Subcutaneous abdominal adipose tissue (tissue), 5 donors: ENCODE measurements at regions not wholly inside any gene's neighbourhood (a gene's known extent, or its start where the extent isn't known, plus 50 kb on each side); places are given as distances from the start of the nearest gene placed in this dataset.

Experiments
- H3K27ac ChIP-seq: one replicate; pipeline ENCODE4 v1.7.0; 2013; ENCODE audit warnings: low read depth, mild to moderate bottlenecking, inconsistent platforms, low read length, moderate library complexity
- H3K27me3 ChIP-seq, 5 donors: one replicate each; pipeline ENCODE4 v1.7.0; 2013; ENCODE audit warnings: low read length in 5 of 5, inconsistent platforms in 1 of 5; ENCODE audit not compliant: control insufficient read depth in 5 of 5, insufficient read depth in 4 of 5
- H3K36me3 ChIP-seq, 5 donors: one replicate each; pipeline ENCODE4 v1.7.0; 2013; ENCODE audit warnings: low read length in 5 of 5; ENCODE audit not compliant: control insufficient read depth in 5 of 5, insufficient read depth in 5 of 5
- H3K4me1 ChIP-seq, 5 donors: one replicate each; pipeline ENCODE4 v1.7.0; 2013; ENCODE audit warnings: low read length in 5 of 5, mild to moderate bottlenecking in 3 of 5, moderate library complexity in 1 of 5; ENCODE audit not compliant: control insufficient read depth in 5 of 5, insufficient read depth in 5 of 5
- H3K4me3 ChIP-seq, 5 donors: one replicate each; pipeline ENCODE4 v1.7.0; 2013; ENCODE audit warnings: low read length in 5 of 5, low read depth in 1 of 5
- H3K9ac ChIP-seq, 5 donors: one replicate each; pipeline ENCODE4 v1.7.0; 2013; ENCODE audit warnings: low read length in 5 of 5, mild to moderate bottlenecking in 4 of 5, moderate library complexity in 3 of 5
- H3K9me3 ChIP-seq, 5 donors: one replicate each; pipeline ENCODE4 v1.7.0; 2013; ENCODE audit warnings: low read length in 5 of 5; ENCODE audit not compliant: control insufficient read depth in 5 of 5
- donor health status: healthy.
- donor health status: healthy.
- donor health status: healthy.
- donor health status: healthy.
- donor health status: healthy.

DNA sequence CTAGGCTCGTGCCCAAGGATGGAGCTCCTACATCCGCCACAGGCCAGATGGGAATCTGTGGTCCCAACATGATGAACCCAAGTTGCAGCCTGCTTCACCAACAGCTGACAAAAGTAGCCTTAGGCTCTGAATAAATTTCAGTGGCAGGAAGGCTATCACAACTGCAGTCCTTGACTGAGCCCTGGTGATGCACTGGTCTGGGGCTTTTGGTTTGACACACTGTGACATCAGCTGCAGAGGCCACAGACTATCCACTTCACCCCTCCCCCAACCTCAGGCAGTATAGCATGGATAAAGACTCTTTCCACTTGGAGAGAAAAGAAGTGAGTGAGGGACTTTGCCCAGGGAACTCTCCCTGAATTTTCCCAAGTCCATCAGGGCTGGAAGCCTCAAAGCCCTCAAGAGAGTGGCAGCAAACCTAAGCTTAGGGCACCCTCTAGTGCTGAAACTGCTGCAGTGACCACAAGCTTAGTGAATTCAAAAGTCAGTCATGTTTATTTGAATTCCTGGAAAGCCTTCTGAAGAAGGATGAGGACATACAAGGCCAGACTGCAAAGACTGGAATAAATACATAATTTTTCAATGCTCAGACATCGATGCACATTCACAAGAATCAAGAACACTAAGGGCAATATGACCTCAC lies 135.0 kb upstream of the TENT5D start:
- Histone ChIP-seq H3K36me3 (no peaks in the 10 kb centered on the region), H3K27ac (no peak overlapping the region), H3K9ac (no peak overlapping the region), H3K4me1 (no peaks in the 10 kb centered on the region), H3K27me3 (no peaks in the 10 kb centered on the region), H3K4me3 (no peak overlapping the region), H3K9me3 (no peaks in the 10 kb centered on the region)

DNA sequence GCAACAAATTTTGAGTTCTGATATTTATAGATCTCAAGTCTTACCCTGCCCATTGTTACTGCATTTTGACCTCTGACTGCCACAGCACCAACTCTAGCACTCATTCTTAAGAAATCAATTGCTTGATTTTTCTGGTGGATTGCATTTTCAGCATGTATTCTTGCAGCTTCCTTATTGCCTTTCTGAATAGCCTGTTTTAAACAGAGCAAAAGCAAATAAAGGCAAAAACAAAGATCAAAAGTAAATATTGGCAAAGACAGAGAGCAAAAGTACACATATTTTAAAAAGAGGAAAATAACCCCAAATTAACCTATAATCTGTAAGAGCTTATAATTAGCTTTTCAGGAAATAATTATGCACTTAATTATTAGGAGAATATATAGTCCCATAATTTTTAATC lies 129.4 kb upstream of the TENT5D start:
- no peak overlapping the region for H3K27ac ChIP-seq
- no peak overlapping the region for H3K4me3 ChIP-seq
- no peaks in the 10 kb centered on the region for H3K9me3 ChIP-seq
- H3K36me3 ChIP-seq, result no peaks in the 10 kb centered on the region
- H3K27me3 ChIP-seq, result no peaks in the 10 kb centered on the region
- no peaks in the 10 kb centered on the region for H3K4me1 ChIP-seq
- no peak overlapping the region for H3K9ac ChIP-seq

DNA sequence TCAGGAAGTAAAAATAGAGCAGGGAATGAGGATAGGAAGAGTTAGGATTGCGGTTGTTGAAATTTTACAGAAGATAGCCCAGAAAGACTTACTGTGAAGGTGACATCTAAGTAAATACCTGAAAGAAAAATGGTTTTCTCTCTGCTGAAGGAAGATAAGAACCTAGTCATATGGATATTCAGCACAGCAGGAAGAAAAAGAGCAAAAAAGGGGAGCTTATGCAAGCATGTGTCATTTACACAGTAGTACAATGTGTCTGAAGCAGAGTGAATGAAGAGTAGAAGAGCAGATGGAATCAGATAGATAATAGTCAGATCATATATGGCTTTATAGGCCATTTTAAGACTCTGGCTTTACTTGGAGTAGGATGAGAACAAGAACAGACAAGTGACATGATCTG lies 126.9 kb upstream of the TENT5D start:
- H3K4me1 ChIP-seq, result no peaks in the 10 kb centered on the region
- H3K27ac ChIP-seq, result no peak overlapping the region
- no peak overlapping the region for H3K9ac ChIP-seq
- no peak overlapping the region for H3K4me3 ChIP-seq
- no peaks in the 10 kb centered on the region for H3K36me3 ChIP-seq
- no peaks in the 10 kb centered on the region for H3K9me3 ChIP-seq
- H3K27me3 ChIP-seq, result no peaks in the 10 kb centered on the region

DNA sequence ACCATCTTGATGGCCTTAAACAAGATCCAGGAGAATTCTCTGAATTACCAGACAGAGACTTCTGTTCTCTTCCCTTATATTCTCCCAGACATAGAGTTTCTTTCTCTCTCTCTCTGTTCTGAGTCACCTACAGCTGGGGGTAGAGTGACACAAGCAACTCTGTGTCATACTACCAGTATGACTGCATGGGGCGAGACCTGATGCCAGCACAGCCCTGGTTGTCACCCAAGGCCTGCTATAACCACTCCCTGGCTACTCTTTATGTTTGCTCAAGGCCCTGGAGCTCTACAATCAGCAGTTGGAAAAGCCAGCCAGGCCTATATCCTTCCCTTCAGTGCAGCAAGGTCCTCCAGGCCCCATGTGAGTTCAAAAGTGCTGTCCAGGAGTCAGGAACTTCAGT lies 114.2 kb upstream of the TENT5D start:
- Histone ChIP-seq H3K9ac (no peak overlapping the region), H3K27me3 (peaks cover 0 to 2% (median 0%) of the 10 kb centered on the region in 5 donors), H3K9me3 (peaks cover 0 to 7% (median 0%) of the 10 kb centered on the region in 5 donors), H3K4me3 (no peak overlapping the region), H3K36me3 (no peaks in the 10 kb centered on the region), H3K4me1 (no peaks in the 10 kb centered on the region), H3K27ac (no peak overlapping the region)

DNA sequence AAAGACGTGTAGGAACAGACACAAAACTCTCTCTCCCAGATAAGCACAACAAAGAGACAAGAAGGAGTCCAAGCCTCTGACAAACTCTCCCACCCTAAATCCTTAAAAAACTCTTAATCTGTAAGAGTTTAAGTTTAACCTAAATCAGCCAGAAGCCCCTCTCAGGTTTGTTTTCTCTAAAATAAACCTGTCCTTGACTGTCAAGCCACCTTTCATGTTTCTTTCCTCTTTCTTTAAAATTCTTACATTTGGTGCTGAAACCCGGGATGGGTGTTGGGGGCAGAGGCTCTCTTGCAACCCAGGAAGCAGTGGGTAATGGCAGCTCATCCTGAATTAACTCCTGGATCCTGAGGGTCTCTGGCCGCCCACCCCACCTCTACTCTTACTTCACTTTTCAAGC lies 107.8 kb upstream of the TENT5D start:
- H3K9me3 ChIP-seq, result peaks cover 0 to 5% (median 0%) of the 10 kb centered on the region in 5 donors
- H3K36me3 ChIP-seq, result no peaks in the 10 kb centered on the region
- no peak overlapping the region for H3K9ac ChIP-seq
- H3K27me3 ChIP-seq, result peaks cover 0 to 4% (median 0%) of the 10 kb centered on the region in 5 donors
- H3K4me1 ChIP-seq, result no peaks in the 10 kb centered on the region
- H3K27ac ChIP-seq, result no peak overlapping the region
- H3K4me3 ChIP-seq, result no peak overlapping the region

DNA sequence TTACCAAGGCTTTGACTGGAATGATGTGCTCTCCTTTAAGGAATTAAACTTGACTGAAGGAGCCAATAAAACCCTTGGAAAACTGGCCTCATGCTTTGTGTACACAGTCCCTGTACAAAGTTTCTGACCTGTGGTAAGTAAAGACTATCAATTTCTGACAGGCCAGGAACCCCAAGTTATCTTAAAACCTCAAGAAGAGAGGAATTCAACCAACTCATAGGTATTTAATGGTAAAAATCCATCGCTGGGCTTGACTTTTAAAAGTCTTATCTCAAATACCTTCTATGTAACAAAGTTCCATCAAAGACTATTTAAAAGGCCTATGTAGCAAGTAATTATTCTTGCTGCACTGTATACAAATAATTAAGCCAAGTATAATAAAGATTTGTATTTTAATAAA lies 103.7 kb upstream of the TENT5D start:
- no peaks in the 10 kb centered on the region for H3K4me1 ChIP-seq
- peaks cover 0 to 12% (median 0%) of the 10 kb centered on the region in 5 donors for H3K9me3 ChIP-seq
- no peak overlapping the region for H3K27ac ChIP-seq
- H3K36me3 ChIP-seq, result no peaks in the 10 kb centered on the region
- H3K27me3 ChIP-seq, result peaks cover 0 to 6% (median 0%) of the 10 kb centered on the region in 5 donors
- H3K9ac ChIP-seq, result no peak overlapping the region
- H3K4me3 ChIP-seq, result no peak overlapping the region

DNA sequence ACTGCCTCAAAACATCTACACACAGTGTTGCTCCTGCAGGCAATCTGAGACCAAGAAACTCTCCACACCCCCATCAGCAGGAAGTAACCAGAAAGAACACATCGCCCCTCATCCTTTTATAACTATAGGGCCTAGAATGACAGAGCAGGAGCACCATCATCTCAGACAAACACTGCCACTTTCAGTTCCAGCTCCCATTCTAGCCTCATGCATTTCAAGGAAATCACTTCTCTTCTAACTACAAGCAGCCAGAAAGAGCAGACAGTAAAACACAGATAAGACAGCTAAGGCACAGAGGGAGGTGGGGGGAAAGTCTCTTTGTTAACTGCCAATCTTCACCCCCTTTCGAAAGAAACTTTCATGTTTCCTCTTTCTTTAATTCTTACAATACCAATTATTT lies 102.6 kb upstream of the TENT5D start:
- Histone ChIP-seq H3K9me3 (peaks cover 0 to 15% (median 0%) of the 10 kb centered on the region in 5 donors), H3K27me3 (peaks cover 0 to 6% (median 0%) of the 10 kb centered on the region in 5 donors), H3K9ac (no peak overlapping the region), H3K4me3 (no peak overlapping the region), H3K4me1 (no peaks in the 10 kb centered on the region), H3K36me3 (no peaks in the 10 kb centered on the region), H3K27ac (no peak overlapping the region)

DNA sequence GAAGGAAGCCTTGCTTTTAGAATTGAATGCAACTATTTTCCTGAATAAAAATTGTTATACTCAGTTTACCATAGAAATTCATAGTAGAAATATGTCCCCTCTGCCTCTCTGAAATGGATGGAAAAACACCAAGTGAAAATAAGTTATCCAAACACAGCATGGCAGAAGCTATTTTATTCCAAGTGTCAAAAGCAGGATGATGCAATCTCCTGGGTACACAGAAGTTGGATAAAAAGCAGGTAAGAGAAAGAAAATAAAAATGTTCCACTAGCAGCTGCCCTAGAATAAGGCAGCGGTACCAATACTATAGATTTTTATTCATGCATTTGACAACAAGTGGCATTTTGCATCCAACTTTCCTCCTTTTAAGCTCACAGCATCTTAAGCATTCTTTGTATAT lies 89.0 kb upstream of the TENT5D start:
- Histone ChIP-seq H3K4me1 (peaks cover 0 to 6% (median 0%) of the 10 kb centered on the region in 5 donors), H3K36me3 (no peaks in the 10 kb centered on the region), H3K27ac (no peak overlapping the region), H3K27me3 (peaks cover 0 to 3% (median 0%) of the 10 kb centered on the region in 5 donors), H3K9ac (no peak overlapping the region), H3K4me3 (no peak overlapping the region), H3K9me3 (no peaks in the 10 kb centered on the region)

DNA sequence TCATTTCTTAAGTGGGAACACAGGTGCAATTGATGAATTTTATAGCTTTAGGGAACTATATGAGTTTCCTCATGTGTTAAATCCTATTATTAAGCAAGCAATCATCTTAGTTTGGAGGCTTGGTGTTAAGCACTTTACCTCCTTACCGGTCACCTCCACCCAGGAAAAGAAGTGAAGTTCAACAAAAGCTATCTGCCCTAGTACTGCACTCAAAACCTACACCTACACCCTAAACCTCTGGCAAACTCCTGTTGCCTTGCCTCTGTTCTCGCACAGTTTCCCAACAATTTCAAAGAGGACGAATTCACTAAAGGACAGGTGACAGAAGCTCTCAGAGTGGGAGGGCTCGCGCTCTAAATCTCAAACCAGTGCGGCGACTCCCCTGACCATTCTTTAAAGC lies 85.7 kb upstream of the TENT5D start:
- no peaks in the 10 kb centered on the region for H3K9me3 ChIP-seq

DNA sequence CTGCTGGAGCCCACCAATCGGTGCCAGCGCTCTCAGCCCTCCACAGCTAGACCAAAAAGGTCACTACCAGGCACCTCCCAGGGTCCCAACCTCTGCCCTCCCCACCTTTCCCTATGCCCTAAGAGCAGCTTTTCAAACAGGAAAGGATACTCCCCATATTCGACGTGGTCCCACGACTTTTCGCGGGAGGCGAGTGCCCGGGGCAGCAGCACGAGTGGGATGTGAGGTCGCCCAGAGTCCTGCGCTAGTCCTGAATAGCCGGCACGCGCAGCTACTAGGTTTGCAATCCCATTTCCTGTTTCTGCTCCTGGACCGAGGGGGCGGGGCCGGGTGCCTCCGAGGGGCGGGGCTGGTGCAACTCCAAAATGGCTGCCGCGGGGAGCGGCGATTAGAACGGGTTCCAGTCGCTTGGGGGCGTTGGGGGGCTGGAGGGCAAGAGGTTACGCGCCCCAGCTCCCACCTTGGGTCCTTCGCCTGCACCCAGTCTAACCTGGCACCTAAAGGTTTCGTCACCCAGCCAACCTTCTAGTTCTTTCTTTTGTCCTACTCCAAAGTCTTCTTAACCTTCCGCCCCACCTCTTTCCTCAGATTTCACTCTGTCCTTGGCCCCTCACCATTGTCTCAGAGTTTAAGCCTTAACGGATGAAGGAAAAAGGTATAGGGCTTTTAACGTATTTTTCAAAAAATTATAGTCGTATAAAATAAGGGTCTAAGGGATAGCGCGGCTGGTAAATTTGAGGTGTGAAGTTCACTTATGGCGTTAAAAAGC lies 85.0 kb upstream of the TENT5D start:
- H3K27me3 ChIP-seq, result peaks cover 0 to 3% (median 0%) of the 10 kb centered on the region in 5 donors
- no peak overlapping the region for H3K27ac ChIP-seq
- H3K4me3 ChIP-seq, result peak overlapping the region; percentile 31 to 72 (median 50)
- no peaks in the 10 kb centered on the region for H3K9me3 ChIP-seq
- H3K36me3 ChIP-seq, result no peaks in the 10 kb centered on the region
- H3K4me1 ChIP-seq, result peaks cover 0 to 6% (median 0%) of the 10 kb centered on the region in 5 donors
- no peak overlapping the region for H3K9ac ChIP-seq

More for the DNA sequence above, 85.7 kb upstream of the TENT5D start:
- Histone ChIP-seq H3K36me3 (no peaks in the 10 kb centered on the region), H3K27me3 (peaks cover 0 to 3% (median 0%) of the 10 kb centered on the region in 5 donors), H3K4me3 (peak overlapping the region; percentile 31 to 72 (median 50)), H3K4me1 (peaks cover 0 to 6% (median 0%) of the 10 kb centered on the region in 5 donors), H3K9ac (no peak overlapping the region), H3K27ac (no peak overlapping the region)
